ENCODE measurements at regions not wholly inside any gene's neighbourhood (a gene's known extent, or its start where the extent isn't known, plus 50 kb on each side); places are given as distances from the start of the nearest gene placed in this dataset.

DNA sequence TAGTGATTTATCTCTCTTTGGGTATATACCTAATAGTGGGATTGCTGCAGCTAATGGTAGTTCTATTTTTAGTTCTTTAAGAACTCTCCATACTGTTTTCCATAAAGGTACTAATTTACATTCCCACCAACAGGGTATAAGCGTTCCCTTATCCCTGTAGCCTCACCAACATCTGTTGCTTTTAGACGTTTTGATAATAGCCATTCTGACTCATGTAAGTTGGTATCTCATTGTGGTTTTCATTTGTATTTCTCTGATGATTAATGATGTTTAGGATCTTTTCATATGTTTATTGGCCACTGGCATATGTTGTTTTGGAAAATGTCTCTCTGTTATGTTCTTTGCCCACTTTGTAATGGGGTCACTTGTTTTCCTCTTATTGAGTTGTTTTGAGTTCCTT lies 88.5 kb upstream of the ZNF267 start:
- TF ChIP-seq, protein P1, sequence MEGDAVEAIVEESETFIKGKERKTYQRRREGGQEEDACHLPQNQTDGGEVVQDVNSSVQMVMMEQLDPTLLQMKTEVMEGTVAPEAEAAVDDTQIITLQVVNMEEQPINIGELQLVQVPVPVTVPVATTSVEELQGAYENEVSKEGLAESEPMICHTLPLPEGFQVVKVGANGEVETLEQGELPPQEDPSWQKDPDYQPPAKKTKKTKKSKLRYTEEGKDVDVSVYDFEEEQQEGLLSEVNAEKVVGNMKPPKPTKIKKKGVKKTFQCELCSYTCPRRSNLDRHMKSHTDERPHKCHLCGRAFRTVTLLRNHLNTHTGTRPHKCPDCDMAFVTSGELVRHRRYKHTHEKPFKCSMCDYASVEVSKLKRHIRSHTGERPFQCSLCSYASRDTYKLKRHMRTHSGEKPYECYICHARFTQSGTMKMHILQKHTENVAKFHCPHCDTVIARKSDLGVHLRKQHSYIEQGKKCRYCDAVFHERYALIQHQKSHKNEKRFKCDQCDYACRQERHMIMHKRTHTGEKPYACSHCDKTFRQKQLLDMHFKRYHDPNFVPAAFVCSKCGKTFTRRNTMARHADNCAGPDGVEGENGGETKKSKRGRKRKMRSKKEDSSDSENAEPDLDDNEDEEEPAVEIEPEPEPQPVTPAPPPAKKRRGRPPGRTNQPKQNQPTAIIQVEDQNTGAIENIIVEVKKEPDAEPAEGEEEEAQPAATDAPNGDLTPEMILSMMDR (IDR thresholded peaks at IDR 0.05), result no peak
- TF ChIP-seq EZH2phosphoT487 (IDR thresholded peaks at IDR 0.05) (no peak), EZH2 (IDR thresholded peaks at IDR 0.05) (no peak)

Data from neural progenitor cell (in vitro differentiated cells).